Right lobe of liver (tissue), 6 donors: ENCODE measurements at regions not wholly inside any gene's neighbourhood (a gene's known extent, or its start where the extent isn't known, plus 50 kb on each side); places are given as distances from the start of the nearest gene placed in this dataset.

Experiments used
- ATAC-seq, 4 donors: fragments of 200-7000 bp; cut with Tn5 transposase; one replicate each; pipeline ENCODE4 v1.9.1; 2020; ENCODE audit warnings: mild to moderate bottlenecking in 4 of 4, moderate library complexity in 4 of 4
- DNase-seq, 3 donors: peaks; one replicate each; pipeline ENCODE4 v3.0.0-alpha.2; 2020
- H3K27ac ChIP-seq, 3 donors: fragments of 200-600 bp; one replicate each; pipeline ENCODE4 v1.8.0; 2022
- H3K27me3 ChIP-seq, 2 donors: fragments of 200-600 bp; one replicate each; pipeline ENCODE4 v1.8.0; 2022
- H3K36me3 ChIP-seq, 4 donors: fragments of 200-600 bp; sonication (generic) in 1 of 4; one replicate each; pipeline versions ENCODE4 v1.5.1 to v1.8.0; 2017 to 2022; ENCODE audit warnings: control low read depth in 1 of 4
- H3K4me1 ChIP-seq, 4 donors: fragments of 200-600 bp; sonication (generic) in 1 of 4; one replicate each; pipeline versions ENCODE4 v1.5.1 to v1.8.0; 2017 to 2022; ENCODE audit warnings: control low read depth in 1 of 4
- H3K4me3 ChIP-seq, 3 donors: fragments of 200-600 bp; one replicate each; pipeline ENCODE4 v1.8.0; 2022
- H3K9me3 ChIP-seq, 4 donors: fragments of 200-600 bp; sonication (generic) in 1 of 4; one replicate each; pipeline versions ENCODE4 v1.5.1 to v1.8.0; 2017 to 2022; ENCODE audit warnings: control low read depth in 1 of 4
- POLR2A ChIP-seq: fragments of 450-650 bp; IDR thresholded peaks from one replicate; pipeline ENCODE4 v1.6.1; 2017; ENCODE audit warnings: antibody characterized with exemption, mild to moderate bottlenecking
- WGBS: methylation state at CpG from one replicate; pipeline ENCODE4 v1.1.6; 2018; ENCODE audit warnings: low coverage, low lambda C conversion rate; ENCODE audit not compliant: insufficient coverage; ENCODE audit errors: missing lambda C conversion rate; 5-methylcytosine and 5-hydroxymethylcytosine counted together
- intact Hi-C, 2 donors: fragments of 100-400 bp; cut with DNase I; formaldehyde crosslinking; loops; one replicate each; pipeline versions ENCODE4 v1.11.2 to v1.14.1; 2022
- TF ChIP-seq, protein P1 (sequence below), 4 donors: fragments of 200-600 bp in 3 of 4; fragments of 450-650 bp in 1 of 4; IDR thresholded peaks; one replicate each; pipeline versions ENCODE4 v1.5.1 to v1.8.0; 2016 to 2022; ENCODE audit warnings: antibody characterized with exemption in 4 of 4, mild to moderate bottlenecking in 2 of 4
- donor health status: DM: no; HTN: yes; CAD: no.
- donor health status: DM: no; HTN: no; CAD: no.
- donor health status: DM: no; HTN: no; CAD: no.
- donor health status: DM: no; HTN: yes; CAD: no.
- donor health status: DM: no; HTN: yes; CAD: no.

DNA sequence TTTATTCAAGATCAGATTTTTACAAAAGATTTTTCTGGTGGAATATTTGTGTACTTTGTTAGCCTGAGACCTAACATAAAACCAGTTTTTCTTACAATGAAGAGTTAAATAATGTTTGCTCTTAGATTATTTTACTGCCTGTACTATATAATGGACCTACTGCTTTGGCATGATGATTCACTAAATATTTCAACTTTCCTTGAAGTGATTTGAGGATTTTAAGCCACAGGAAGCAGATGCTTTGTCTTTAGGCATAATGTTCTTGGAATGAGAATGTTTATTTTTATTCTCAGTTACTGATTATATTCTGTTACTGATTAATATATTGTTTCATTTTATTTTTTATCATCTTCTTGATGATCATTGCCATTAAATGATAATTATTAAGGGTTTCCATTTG is 175.3 kb upstream of the LRP1B start:
- no peak overlapping the region for H3K4me3 ChIP-seq
- no peaks in the 10 kb centered on the region for H3K36me3 ChIP-seq
- H3K27me3 ChIP-seq, result no peaks in the 10 kb centered on the region
- no peak for ATAC-seq
- no peaks in the 10 kb centered on the region for H3K9me3 ChIP-seq
- intact Hi-C loops, result no loop called here
- H3K4me1 ChIP-seq, result no peaks in the 10 kb centered on the region
- no peak for DNase-seq
- TF ChIP-seq POLR2A, result no peak
- TF ChIP-seq, protein P1, sequence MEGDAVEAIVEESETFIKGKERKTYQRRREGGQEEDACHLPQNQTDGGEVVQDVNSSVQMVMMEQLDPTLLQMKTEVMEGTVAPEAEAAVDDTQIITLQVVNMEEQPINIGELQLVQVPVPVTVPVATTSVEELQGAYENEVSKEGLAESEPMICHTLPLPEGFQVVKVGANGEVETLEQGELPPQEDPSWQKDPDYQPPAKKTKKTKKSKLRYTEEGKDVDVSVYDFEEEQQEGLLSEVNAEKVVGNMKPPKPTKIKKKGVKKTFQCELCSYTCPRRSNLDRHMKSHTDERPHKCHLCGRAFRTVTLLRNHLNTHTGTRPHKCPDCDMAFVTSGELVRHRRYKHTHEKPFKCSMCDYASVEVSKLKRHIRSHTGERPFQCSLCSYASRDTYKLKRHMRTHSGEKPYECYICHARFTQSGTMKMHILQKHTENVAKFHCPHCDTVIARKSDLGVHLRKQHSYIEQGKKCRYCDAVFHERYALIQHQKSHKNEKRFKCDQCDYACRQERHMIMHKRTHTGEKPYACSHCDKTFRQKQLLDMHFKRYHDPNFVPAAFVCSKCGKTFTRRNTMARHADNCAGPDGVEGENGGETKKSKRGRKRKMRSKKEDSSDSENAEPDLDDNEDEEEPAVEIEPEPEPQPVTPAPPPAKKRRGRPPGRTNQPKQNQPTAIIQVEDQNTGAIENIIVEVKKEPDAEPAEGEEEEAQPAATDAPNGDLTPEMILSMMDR (IDR thresholded peaks at IDR 0.05), result no peak
- H3K27ac ChIP-seq, result no peak overlapping the region

DNA sequence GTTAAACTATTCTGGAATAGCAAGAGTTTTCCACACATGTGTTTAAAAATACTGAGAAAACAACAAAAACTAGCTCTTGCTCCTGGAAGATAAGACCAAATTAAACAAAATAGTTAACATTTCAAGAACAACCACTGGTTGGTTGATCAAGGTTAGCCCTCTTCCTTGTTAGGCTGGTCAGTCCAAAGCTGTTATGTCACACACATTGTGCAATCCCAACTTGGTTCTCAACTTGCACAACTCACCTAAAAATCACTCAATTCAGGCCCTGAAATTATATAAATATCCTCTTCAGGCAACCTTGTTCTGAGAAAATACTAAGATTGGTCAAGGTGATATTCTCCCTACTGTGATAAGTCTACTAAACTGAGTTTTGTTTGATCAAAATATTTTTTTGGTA is 169.7 kb upstream of the LRP1B start:
- no peak for TF ChIP-seq POLR2A
- Histone ChIP-seq H3K36me3 (no peaks in the 10 kb centered on the region), H3K27me3 (no peaks in the 10 kb centered on the region), H3K4me3 (no peak overlapping the region), H3K4me1 (no peaks in the 10 kb centered on the region), H3K9me3 (no peaks in the 10 kb centered on the region), H3K27ac (no peak overlapping the region)
- intact Hi-C loops, result no loop called here
- DNase-seq (no peak), ATAC-seq (peak in 1 of 4 donors; percentile 37)

DNA sequence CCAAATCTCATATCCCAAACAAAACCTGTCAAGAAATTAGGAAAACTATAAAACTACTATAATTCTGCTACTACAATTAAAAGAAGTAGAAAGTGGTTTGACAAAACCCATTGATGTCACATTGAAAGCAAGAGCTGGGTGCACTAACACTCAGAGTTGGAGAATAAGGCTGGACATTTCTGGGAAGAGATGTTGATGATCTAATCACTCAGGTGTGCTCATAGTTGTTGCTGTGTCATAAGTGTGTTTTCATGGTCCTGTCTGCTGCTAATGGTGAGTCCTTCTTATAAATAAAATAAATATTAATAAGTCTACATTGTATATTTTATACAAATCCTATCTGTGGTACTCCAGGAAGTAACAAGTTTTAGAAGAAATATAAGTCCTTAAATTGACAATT is 168.2 kb upstream of the LRP1B start:
- intact Hi-C loops, result no loop called here
- Histone ChIP-seq H3K4me1 (no peaks in the 10 kb centered on the region), H3K4me3 (no peak overlapping the region), H3K27me3 (no peaks in the 10 kb centered on the region), H3K9me3 (no peaks in the 10 kb centered on the region), H3K36me3 (no peaks in the 10 kb centered on the region), H3K27ac (no peak overlapping the region)
- TF ChIP-seq, protein P1 (IDR thresholded peaks at IDR 0.05), result no peak
- no peak for TF ChIP-seq POLR2A
- ATAC-seq, result no peak
- DNase-seq, result no peak

DNA sequence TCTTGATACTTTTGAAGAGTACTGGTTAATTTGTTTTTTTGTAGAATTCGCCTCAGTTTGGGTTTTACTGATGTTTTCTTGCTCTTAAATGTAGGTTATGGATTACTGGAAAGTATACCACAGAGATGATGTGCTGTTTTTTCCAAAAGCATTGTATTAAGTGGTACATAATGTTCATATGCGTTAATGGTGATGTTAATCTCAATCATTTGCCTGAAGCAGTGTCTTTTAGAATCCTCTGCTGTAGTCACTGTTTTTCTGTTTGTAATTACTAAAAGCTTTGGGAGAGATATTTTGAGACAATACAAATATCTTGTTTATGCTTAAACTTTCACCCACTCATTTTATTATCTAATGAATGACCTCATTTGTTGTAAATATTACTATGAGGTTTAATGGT is 163.4 kb upstream of the LRP1B start:
- 38% methylated on average over 2 of the region's 2 CpGs for WGBS
- Histone ChIP-seq H3K27me3 (no peaks in the 10 kb centered on the region), H3K27ac (no peak overlapping the region), H3K36me3 (no peaks in the 10 kb centered on the region), H3K4me1 (no peaks in the 10 kb centered on the region), H3K4me3 (no peak overlapping the region), H3K9me3 (no peaks in the 10 kb centered on the region)
- no peak for DNase-seq
- no peak for ATAC-seq
- intact Hi-C loops, result no loop called here
- TF ChIP-seq, protein P1 (IDR thresholded peaks at IDR 0.05), result no peak
- TF ChIP-seq POLR2A, result no peak

DNA sequence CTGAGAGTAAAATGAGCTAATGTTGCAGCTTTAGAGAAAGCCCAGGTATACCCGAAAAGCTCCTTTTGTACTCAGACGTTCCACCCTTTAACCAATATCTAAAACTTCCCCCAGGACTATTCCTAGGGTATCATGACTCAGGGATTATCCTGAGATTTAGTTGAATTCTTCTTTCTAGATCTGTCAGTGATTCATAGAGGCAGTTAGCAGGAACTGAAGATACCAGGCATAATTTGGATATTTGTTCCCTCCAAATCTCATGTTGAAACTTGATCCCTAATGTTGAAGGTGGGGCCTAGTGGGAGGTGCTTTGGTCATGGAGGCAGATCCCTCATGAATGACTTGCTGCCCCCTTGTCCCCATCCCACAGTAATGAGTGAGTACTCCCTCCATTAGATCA is 161.2 kb upstream of the LRP1B start:
- TF ChIP-seq, protein P1 (IDR thresholded peaks at IDR 0.05), result no peak
- TF ChIP-seq POLR2A, result no peak
- WGBS, result 53% methylated on average over 2 of the region's 2 CpGs
- no peak overlapping the region for H3K27ac ChIP-seq
- H3K27me3 ChIP-seq, result no peaks in the 10 kb centered on the region
- intact Hi-C loops, result no loop called here
- H3K4me1 ChIP-seq, result no peaks in the 10 kb centered on the region
- H3K4me3 ChIP-seq, result no peak overlapping the region
- no peak for ATAC-seq
- DNase-seq, result no peak
- no peaks in the 10 kb centered on the region for H3K36me3 ChIP-seq
- no peaks in the 10 kb centered on the region for H3K9me3 ChIP-seq
